Progenitor cell of endocrine pancreas (in vitro differentiated cells): ENCODE measurements at regions not wholly inside any gene's neighbourhood (a gene's known extent, or its start where the extent isn't known, plus 50 kb on each side); places are given as distances from the start of the nearest gene placed in this dataset.

Experiments used
- DNase-seq: peaks from one replicate; pipeline ENCODE4 v3.0.0; 2021; ENCODE audit warnings: low spot score; ENCODE audit not compliant: unreplicated experiment
- H3K27ac Mint-ChIP-seq: 2 replicates; pipeline ENCODE4 v1.8.0; 2021; ENCODE audit warnings: mild to moderate bottlenecking, moderate library complexity, mixed read lengths
- H3K27me3 Mint-ChIP-seq: 2 replicates; pipeline ENCODE4 v1.8.0; 2021; ENCODE audit warnings: mixed read lengths
- H3K36me3 Mint-ChIP-seq: 2 replicates; pipeline ENCODE4 v1.8.0; 2022; ENCODE audit warnings: mixed read lengths; ENCODE audit not compliant: insufficient read depth
- H3K4me1 Mint-ChIP-seq: 2 replicates; pipeline ENCODE4 v1.8.0; 2021; ENCODE audit warnings: low read depth, mixed read lengths
- H3K4me3 Mint-ChIP-seq: 2 replicates; pipeline ENCODE4 v1.8.0; 2021; ENCODE audit warnings: low read depth, mild to moderate bottlenecking, moderate library complexity, mixed read lengths
- H3K9me3 Mint-ChIP-seq: 2 replicates; pipeline ENCODE4 v1.8.0; 2021; ENCODE audit warnings: low read depth, mixed read lengths
- CTCF ChIP-seq: fragments of 200-600 bp; sonication (generic); IDR thresholded peaks from one replicate; pipeline ENCODE4 v1.5.0; 2021; ENCODE audit warnings: antibody characterized with exemption, mild to moderate bottlenecking; ENCODE audit not compliant: unreplicated experiment

DNA sequence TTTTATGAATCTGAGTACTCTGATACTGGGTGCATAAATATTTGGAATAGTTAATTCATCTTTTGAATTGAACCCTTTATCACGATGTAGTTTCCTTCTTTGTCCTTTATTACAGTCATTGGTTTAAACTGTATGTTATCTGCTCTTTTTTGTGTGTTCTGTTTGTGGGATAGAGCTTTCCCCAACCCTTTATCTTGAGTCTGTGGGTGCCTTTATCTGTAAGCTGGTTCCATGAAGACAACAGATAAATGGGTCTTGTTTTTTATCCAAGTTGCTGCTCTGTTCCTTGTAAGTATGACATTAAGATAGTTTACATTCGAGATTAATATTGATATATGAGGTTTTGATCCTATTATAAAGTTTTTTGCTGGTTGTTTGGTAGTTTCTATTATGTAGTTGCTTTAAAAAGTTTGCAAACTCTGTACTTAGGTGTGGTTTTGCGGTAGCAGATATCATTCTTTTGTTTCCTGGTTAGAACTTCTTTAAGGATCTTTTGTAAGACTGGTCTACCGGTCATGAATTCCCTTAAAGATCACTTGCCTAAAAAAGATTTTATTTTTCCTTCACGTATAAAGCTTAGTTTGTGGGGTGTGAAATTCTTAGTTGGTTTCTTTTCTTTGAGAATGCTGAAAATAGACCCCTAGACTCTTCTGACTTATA lies 1451.3 kb upstream of the SLC39A10 start:
- Mint-ChIP-seq H3K4me3 (no peak overlapping the region), H3K27me3 (peaks cover 11% of the 10 kb centered on the region), H3K4me1 (peaks cover 8% of the 10 kb centered on the region), H3K27ac (no peak overlapping the region), H3K36me3 (peaks cover 1% of the 10 kb centered on the region), H3K9me3 (peaks cover 19% of the 10 kb centered on the region)
- no peak for TF ChIP-seq CTCF
- DNase-seq = no peak

- Mint-ChIP-seq H3K36me3 (peaks cover 1% of the 10 kb centered on the region), H3K9me3 (peaks cover 26% of the 10 kb centered on the region), H3K27me3 (peaks cover 3% of the 10 kb centered on the region), H3K27ac (no peak overlapping the region), H3K4me1 (peaks cover 6% of the 10 kb centered on the region), H3K4me3 (no peak overlapping the region)
- DNase-seq = no peak
- TF ChIP-seq CTCF = no peak
Observed at GRCh38 chr2:194203898-194204297, 1453.1 kb upstream of the SLC39A10 start.

GRCh38 chr2:194182888-194183287 lies 1474.1 kb upstream of the SLC39A10 start:
- Mint-ChIP-seq H3K36me3 (no peaks in the 10 kb centered on the region), H3K27ac (no peak overlapping the region), H3K4me1 (no peaks in the 10 kb centered on the region), H3K4me3 (no peak overlapping the region), H3K27me3 (no peaks in the 10 kb centered on the region), H3K9me3 (no peaks in the 10 kb centered on the region)
- DNase-seq = no peak
- no peak for TF ChIP-seq CTCF

DNA sequence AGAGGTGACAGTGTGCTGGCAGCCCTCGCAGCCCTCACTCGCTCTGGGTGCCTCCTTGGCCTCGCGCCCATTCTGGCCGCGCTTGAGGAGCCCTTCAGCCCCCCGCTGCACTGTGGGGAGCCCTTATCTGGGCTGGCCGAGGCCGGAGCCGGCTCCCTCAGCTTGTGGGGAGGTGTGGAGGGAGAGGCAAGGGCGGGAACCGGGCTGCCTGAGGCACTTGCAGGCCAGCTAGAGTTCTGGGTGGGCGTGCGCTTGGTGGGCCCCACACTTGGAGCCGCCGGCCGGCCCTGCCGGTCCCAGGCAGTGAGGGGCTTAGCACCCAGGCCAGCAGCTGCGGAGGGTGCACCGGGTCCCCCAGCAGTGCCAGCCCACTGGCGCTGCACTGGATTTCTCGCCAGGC lies 1480.9 kb upstream of the SLC39A10 start:
- Mint-ChIP-seq H3K4me3 (no peak overlapping the region), H3K36me3 (no peaks in the 10 kb centered on the region), H3K27me3 (no peaks in the 10 kb centered on the region), H3K4me1 (no peaks in the 10 kb centered on the region), H3K27ac (no peak overlapping the region), H3K9me3 (peaks cover 4% of the 10 kb centered on the region)
- no peak for DNase-seq
- TF ChIP-seq CTCF = no peak

DNA sequence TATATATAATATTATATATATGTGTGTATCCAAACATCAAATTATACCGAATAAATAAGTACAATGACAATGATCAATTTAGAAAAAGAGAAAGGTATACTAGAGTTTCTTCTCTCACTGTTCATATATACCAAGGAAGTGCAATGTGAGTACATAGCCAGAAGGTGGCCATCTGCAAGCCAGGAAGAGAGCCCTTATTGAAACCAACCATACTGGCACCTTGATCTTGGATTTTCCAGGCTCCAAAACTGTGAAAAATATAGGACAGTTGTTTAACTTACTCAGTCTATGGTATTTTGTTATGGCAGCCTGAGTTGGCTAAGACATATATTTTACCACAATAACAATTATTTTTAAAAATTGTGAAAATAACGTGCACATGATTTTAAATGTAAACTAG lies 1490.2 kb upstream of the SLC39A10 start:
- H3K36me3 Mint-ChIP-seq = no peaks in the 10 kb centered on the region
- no peaks in the 10 kb centered on the region for H3K9me3 Mint-ChIP-seq
- H3K27ac Mint-ChIP-seq = no peak overlapping the region
- no peak for DNase-seq
- TF ChIP-seq CTCF = peak; percentile 70
- H3K27me3 Mint-ChIP-seq = no peaks in the 10 kb centered on the region
- no peak overlapping the region for H3K4me3 Mint-ChIP-seq
- H3K4me1 Mint-ChIP-seq = no peaks in the 10 kb centered on the region
